Osteocyte (in vitro differentiated cells): ENCODE measurements at regions not wholly inside any gene's neighbourhood (a gene's known extent, or its start where the extent isn't known, plus 50 kb on each side); places are given as distances from the start of the nearest gene placed in this dataset.

Experiments used
- DNase-seq: peaks from one replicate; pipeline ENCODE4 v3.0.0; 2021; ENCODE audit warnings: mixed read lengths; ENCODE audit not compliant: unreplicated experiment; ENCODE audit errors: extremely low spot score
- H3K27ac Mint-ChIP-seq: one replicate; pipeline ENCODE4 v1.8.0; 2021; ENCODE audit warnings: mild to moderate bottlenecking, mixed read lengths; ENCODE audit not compliant: unreplicated experiment
- H3K27me3 Mint-ChIP-seq: one replicate; pipeline ENCODE4 v1.8.0; 2021; ENCODE audit warnings: mixed read lengths; ENCODE audit not compliant: unreplicated experiment
- H3K36me3 Mint-ChIP-seq: one replicate; pipeline ENCODE4 v1.8.0; 2021; ENCODE audit warnings: mixed read lengths; ENCODE audit not compliant: unreplicated experiment
- H3K4me1 Mint-ChIP-seq: one replicate; pipeline ENCODE4 v1.8.0; 2021; ENCODE audit warnings: mixed read lengths; ENCODE audit not compliant: unreplicated experiment
- H3K4me3 Mint-ChIP-seq: one replicate; pipeline ENCODE4 v1.8.0; 2021; ENCODE audit warnings: mild to moderate bottlenecking, moderate library complexity, mixed read lengths; ENCODE audit not compliant: unreplicated experiment
- H3K9me3 Mint-ChIP-seq: one replicate; pipeline ENCODE4 v1.8.0; 2021; ENCODE audit warnings: mixed read lengths; ENCODE audit not compliant: unreplicated experiment
- TF ChIP-seq, protein P1 (sequence below): fragments of 200-600 bp; sonication (generic); IDR thresholded peaks from 2 replicates; pipeline ENCODE4 v1.5.0; 2021; ENCODE audit warnings: antibody characterized with exemption, mild to moderate bottlenecking, moderate library complexity

DNA sequence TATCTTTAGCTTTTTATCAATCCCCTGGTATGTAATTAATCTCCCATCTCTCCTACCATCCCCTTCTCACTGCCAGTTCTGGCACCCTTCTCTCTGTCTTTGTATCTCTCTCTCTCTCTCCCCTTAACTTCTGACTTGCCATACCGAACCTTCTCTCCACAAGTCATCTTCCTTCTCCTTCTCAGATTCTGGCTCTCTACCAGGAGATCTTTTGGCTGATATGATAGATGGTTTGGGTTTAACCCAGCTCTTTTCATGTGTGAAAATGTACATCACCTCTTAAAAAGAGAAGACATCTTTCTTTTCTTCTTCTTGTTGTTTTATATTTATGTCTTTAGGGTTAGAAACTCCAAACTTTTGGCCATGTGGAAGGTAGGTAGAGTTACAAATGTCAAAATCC, 196.7 kb downstream of the HGF start:
- H3K9me3 Mint-ChIP-seq: no peaks in the 10 kb centered on the region
- no peak overlapping the region for H3K4me3 Mint-ChIP-seq
- no peaks in the 10 kb centered on the region for H3K27me3 Mint-ChIP-seq
- peaks cover 4% of the 10 kb centered on the region for H3K36me3 Mint-ChIP-seq
- peaks cover 7% of the 10 kb centered on the region for H3K4me1 Mint-ChIP-seq
- no peak overlapping the region for H3K27ac Mint-ChIP-seq
- TF ChIP-seq, protein P1, sequence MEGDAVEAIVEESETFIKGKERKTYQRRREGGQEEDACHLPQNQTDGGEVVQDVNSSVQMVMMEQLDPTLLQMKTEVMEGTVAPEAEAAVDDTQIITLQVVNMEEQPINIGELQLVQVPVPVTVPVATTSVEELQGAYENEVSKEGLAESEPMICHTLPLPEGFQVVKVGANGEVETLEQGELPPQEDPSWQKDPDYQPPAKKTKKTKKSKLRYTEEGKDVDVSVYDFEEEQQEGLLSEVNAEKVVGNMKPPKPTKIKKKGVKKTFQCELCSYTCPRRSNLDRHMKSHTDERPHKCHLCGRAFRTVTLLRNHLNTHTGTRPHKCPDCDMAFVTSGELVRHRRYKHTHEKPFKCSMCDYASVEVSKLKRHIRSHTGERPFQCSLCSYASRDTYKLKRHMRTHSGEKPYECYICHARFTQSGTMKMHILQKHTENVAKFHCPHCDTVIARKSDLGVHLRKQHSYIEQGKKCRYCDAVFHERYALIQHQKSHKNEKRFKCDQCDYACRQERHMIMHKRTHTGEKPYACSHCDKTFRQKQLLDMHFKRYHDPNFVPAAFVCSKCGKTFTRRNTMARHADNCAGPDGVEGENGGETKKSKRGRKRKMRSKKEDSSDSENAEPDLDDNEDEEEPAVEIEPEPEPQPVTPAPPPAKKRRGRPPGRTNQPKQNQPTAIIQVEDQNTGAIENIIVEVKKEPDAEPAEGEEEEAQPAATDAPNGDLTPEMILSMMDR: no peak
- no peak for DNase-seq

DNA sequence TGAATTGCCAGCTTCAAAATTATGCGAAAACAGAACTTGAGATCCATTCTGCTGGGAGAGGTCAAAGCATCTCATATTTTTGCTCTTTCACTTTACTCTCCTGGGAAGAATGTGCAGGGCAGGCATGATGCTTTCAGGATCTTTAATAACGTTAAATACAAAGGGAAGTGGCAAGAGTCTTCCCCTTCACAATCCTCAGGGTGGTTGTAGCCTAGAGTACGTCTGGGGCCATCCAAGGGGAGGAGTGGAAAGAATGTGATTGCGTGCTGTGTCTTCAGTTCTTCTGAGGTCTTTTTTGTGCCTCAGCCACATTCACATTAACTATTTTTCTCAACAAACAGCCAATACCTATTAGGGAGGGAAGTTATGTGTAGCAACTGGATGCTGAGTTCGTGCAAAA, 207.3 kb downstream of the HGF start:
- Mint-ChIP-seq H3K27ac (peak overlapping the region; percentile 87), H3K4me3 (peak overlapping the region; percentile 60), H3K9me3 (peaks cover 5% of the 10 kb centered on the region), H3K36me3 (peaks cover 3% of the 10 kb centered on the region), H3K4me1 (peaks cover 27% of the 10 kb centered on the region), H3K27me3 (no peaks in the 10 kb centered on the region)
- no peak for DNase-seq
- TF ChIP-seq, protein P1: no peak

DNA sequence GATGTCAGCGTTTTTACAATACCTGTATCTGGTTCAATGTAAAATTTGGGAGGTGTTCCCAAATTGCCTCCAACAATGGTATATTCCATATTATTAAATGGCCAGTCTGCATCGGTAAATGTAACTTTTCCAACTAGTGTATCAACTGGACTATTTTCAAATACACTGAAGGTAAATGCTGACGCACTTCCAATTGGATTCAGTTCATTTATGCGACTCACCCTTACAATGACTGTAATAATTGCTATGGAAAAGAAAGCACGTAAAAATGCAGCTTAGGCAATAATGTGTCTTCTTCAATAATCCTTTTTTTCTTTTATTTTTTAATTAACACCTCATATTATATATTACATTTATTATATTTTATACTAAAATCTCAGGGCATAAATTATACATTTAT, 209.1 kb downstream of the HGF start:
- no peak overlapping the region for H3K4me3 Mint-ChIP-seq
- H3K27ac Mint-ChIP-seq: no peak overlapping the region
- DNase-seq: no peak
- TF ChIP-seq, protein P1: no peak
- H3K4me1 Mint-ChIP-seq: peaks cover 33% of the 10 kb centered on the region
- H3K27me3 Mint-ChIP-seq: no peaks in the 10 kb centered on the region
- H3K36me3 Mint-ChIP-seq: peaks cover 4% of the 10 kb centered on the region
- peaks cover 7% of the 10 kb centered on the region for H3K9me3 Mint-ChIP-seq

DNA sequence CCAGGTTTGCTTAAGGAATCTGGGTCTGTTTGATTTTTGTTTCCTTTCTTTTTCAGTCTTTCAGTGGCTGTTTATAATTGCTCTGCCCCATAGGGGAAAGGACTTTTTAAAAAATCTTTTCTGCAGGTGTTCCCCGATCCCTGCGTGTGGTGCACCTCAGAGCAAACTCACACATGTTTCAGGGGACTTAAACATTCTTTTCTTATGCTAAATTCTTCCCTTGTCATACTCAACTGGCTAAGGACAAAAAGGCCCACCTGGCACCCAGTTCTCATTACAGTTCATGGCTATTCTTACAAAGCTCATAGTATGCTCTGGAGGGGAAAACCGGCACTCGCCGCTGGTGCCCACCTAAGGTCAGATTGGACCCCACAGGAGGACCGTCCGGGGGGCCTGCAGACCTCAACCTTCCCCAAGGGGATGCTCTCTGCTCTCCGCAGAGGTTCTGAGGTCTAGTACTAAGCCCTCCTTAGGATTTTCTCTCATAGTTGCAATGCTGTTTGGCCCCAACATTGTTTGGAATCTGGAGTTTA, 220.3 kb downstream of the HGF start:
- Mint-ChIP-seq H3K27ac (no peak overlapping the region), H3K4me1 (peaks cover 11% of the 10 kb centered on the region), H3K4me3 (no peak overlapping the region), H3K27me3 (no peaks in the 10 kb centered on the region), H3K36me3 (no peaks in the 10 kb centered on the region), H3K9me3 (peaks cover 7% of the 10 kb centered on the region)
- no peak for DNase-seq
- TF ChIP-seq, protein P1: no peak

DNA sequence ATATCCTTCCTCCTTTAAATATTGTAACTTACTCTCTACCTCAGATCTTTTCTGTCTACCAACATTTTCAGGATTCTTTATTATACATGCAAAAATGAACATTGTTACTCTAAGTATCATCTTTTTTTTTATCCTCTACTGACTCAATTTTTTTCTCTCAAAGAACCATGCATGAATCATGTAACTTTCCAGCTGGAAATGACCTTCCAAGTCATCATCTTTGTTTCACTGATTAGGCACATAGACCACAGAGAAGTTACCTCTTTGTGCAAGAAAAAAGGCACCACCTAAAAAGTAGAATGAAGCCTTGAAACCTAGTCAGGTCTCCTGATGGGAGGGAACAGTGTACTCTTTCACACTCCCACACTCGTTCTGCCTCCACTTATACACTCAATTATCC, 234.9 kb downstream of the HGF start:
- Mint-ChIP-seq H3K36me3 (peaks cover 12% of the 10 kb centered on the region), H3K9me3 (peaks cover 20% of the 10 kb centered on the region), H3K4me1 (peaks cover 21% of the 10 kb centered on the region), H3K27me3 (no peaks in the 10 kb centered on the region), H3K27ac (no peak overlapping the region), H3K4me3 (no peak overlapping the region)
- DNase-seq: no peak
- TF ChIP-seq, protein P1: no peak
